Naive thymus-derived CD4-positive, alpha-beta T cell (primary cell): ENCODE measurements at regions not wholly inside any gene's neighbourhood (a gene's known extent, or its start where the extent isn't known, plus 50 kb on each side); places are given as distances from the start of the nearest gene placed in this dataset.

Experiments
- ATAC-seq: fragments of 150-1000 bp; cut with Tn5 transposase; 2 replicates; pipeline ENCODE4 v1.10.0; 2021; ENCODE audit warnings: mild to moderate bottlenecking, moderate library complexity
- CTCF ChIA-PET: fragments of 350-600 bp; sonication (Branson Sonifier 250); formaldehyde crosslinking; loops from one replicate; lab custom pipeline; 2021; ENCODE audit warnings: antibody characterized with exemption; lab: Charles Lee
- POLR2A ChIA-PET: fragments of 350-600 bp; sonication (Branson Sonifier 250); formaldehyde crosslinking; loops from one replicate; lab custom pipeline; 2021; ENCODE audit warnings: antibody characterized with exemption, inconsistent platforms; lab: Charles Lee
- DNase-seq, 9 donors: peaks; one replicate each; pipeline versions ENCODE4 v3.0.0 to v3.0.0-alpha.2; 2020 to 2022; ENCODE audit warnings: mixed read lengths in 1 of 9
- H3K27ac ChIP-seq: one replicate; pipeline ENCODE4 v1.7.0; 2013; ENCODE audit warnings: mild to moderate bottlenecking, low read depth, low read length, moderate library complexity
- H3K27me3 ChIP-seq, 2 donors: one replicate each; pipeline ENCODE4 v1.7.0; 2013; ENCODE audit warnings: low read length in 2 of 2, mild to moderate bottlenecking in 2 of 2, moderate library complexity in 2 of 2; ENCODE audit not compliant: control insufficient read depth in 2 of 2, insufficient read depth in 2 of 2
- H3K36me3 ChIP-seq, 3 experiments: 1 replicate in 2 of 3; 2 replicates in 1 of 3; pipeline ENCODE4 v1.7.0; 2013; ENCODE audit warnings: low read length in 3 of 3, mild to moderate bottlenecking in 3 of 3, moderate library complexity in 1 of 3; ENCODE audit not compliant: insufficient read depth in 3 of 3, control insufficient read depth in 2 of 3
- H3K4me1 ChIP-seq, 2 donors: one replicate each; pipeline ENCODE4 v1.7.0; 2013; ENCODE audit warnings: low read length in 2 of 2, mild to moderate bottlenecking in 2 of 2, moderate library complexity in 1 of 2; ENCODE audit not compliant: control insufficient read depth in 2 of 2, insufficient read depth in 2 of 2
- H3K4me3 ChIP-seq: 2 replicates; pipeline ENCODE4 v1.7.0; 2013; ENCODE audit warnings: mild to moderate bottlenecking, low read length
- H3K9me3 ChIP-seq, 3 experiments: 1 replicate in 2 of 3; 2 replicates in 1 of 3; pipeline ENCODE4 v1.7.0; 2013; ENCODE audit warnings: low read length in 3 of 3; ENCODE audit not compliant: control insufficient read depth in 2 of 3
- H3K27ac Mint-ChIP-seq, 9 donors: one replicate each; pipeline ENCODE4 v1.8.0; 2020 to 2022; ENCODE audit warnings: mixed read lengths in 9 of 9, mild to moderate bottlenecking in 8 of 9, moderate library complexity in 5 of 9, inconsistent platforms in 2 of 9
- H3K27me3 Mint-ChIP-seq, 5 donors: one replicate each; pipeline ENCODE4 v1.8.0; 2021 to 2022; ENCODE audit warnings: mixed read lengths in 5 of 5, mild to moderate bottlenecking in 1 of 5
- H3K36me3 Mint-ChIP-seq, 5 donors: one replicate each; pipeline ENCODE4 v1.8.0; 2020 to 2022; ENCODE audit warnings: mixed read lengths in 5 of 5, mild to moderate bottlenecking in 3 of 5, inconsistent platforms in 1 of 5
- H3K4me1 Mint-ChIP-seq, 7 donors: one replicate each; pipeline ENCODE4 v1.8.0; 2020 to 2022; ENCODE audit warnings: mixed read lengths in 7 of 7, mild to moderate bottlenecking in 3 of 7, inconsistent platforms in 1 of 7
- H3K4me3 Mint-ChIP-seq, 10 donors: one replicate each; pipeline ENCODE4 v1.8.0; 2020 to 2022; ENCODE audit warnings: mild to moderate bottlenecking in 10 of 10, mixed read lengths in 10 of 10, moderate library complexity in 6 of 10, inconsistent platforms in 2 of 10
- H3K9me3 Mint-ChIP-seq, 11 donors: one replicate each; pipeline ENCODE4 v1.8.0; 2020 to 2022; ENCODE audit warnings: mixed read lengths in 11 of 11, mild to moderate bottlenecking in 4 of 11, inconsistent platforms in 1 of 11, moderate library complexity in 1 of 11
- intact Hi-C, 2 donors: fragments of 100-400 bp; cut with micrococcal nuclease; formaldehyde crosslinking; loops; one replicate each; pipeline ENCODE4 v1.15.1; 2023

DNA sequence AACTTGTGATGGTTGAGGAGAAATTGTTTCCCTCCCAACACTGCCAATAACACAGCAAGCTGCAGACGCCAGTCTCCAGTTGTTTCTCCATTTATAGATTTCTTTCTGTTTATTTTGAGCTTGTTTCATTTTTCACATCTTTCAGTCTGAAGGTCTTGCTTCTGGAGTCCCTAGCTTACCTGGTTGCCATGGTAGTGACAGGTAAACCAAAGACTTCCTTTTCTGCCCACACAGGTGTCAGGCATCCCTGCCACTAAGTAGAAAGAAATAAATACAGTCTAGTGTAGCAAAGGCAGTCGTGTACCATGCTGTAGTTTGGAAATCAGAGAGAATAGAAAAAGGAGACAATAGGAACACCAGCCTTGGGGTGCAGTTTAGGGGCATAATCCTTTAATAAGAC, 82.8 kb downstream of the MARCHF4 start:
- no peaks in the 10 kb centered on the region for H3K36me3 Mint-ChIP-seq
- Histone ChIP-seq H3K4me1 (no peaks in the 10 kb centered on the region), H3K27ac (no peak overlapping the region), H3K36me3 (no peaks in the 10 kb centered on the region), H3K27me3 (no peaks in the 10 kb centered on the region), H3K9me3 (no peaks in the 10 kb centered on the region), H3K4me3 (no peak overlapping the region)
- ChIA-PET POLR2A (no interaction called here), CTCF (no interaction called here)
- peaks cover 0 to 2% (median 0%) of the 10 kb centered on the region in 11 donors for H3K9me3 Mint-ChIP-seq
- H3K4me1 Mint-ChIP-seq = peaks cover 0 to 17% (median 8%) of the 10 kb centered on the region in 7 donors
- ATAC-seq = no peak
- H3K27me3 Mint-ChIP-seq = no peaks in the 10 kb centered on the region
- no peak overlapping the region for H3K27ac Mint-ChIP-seq
- intact Hi-C loops = no loop called here
- no peak for DNase-seq
- no peak overlapping the region for H3K4me3 Mint-ChIP-seq

DNA sequence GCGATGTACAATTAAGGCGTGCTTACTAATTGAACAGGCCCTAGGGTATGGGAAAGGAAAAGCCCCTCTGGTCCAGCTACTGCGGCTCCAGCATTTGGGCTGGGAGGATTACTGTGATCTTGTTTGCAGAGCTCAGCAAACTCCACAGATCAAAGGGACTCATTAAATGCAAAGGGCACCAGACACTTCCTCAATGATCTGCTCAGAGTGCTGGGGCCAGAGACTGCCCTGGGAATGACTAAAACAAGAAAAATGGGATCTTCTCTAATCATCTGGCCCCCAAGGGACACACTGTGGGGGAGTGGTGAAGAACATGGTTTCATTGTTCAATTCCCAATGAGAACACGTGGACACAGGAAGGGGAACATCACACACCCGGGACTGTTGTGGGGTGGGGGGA, 85.0 kb downstream of the MARCHF4 start:
- Histone ChIP-seq H3K27ac (no peak overlapping the region), H3K4me3 (no peak overlapping the region), H3K4me1 (no peaks in the 10 kb centered on the region), H3K27me3 (no peaks in the 10 kb centered on the region), H3K9me3 (no peaks in the 10 kb centered on the region), H3K36me3 (no peaks in the 10 kb centered on the region)
- ATAC-seq (no peak), DNase-seq (no peak)
- ChIA-PET CTCF (no interaction called here), POLR2A (interaction anchor here (0.6 kb wide), 1 partner anchor 27 kb away, joined by 4 read pairs; no protein-coding TSS in a partner anchor)
- no peak overlapping the region for H3K27ac Mint-ChIP-seq
- H3K36me3 Mint-ChIP-seq = no peaks in the 10 kb centered on the region
- no peak overlapping the region for H3K4me3 Mint-ChIP-seq
- peaks cover 0 to 17% (median 11%) of the 10 kb centered on the region in 7 donors for H3K4me1 Mint-ChIP-seq
- H3K27me3 Mint-ChIP-seq = no peaks in the 10 kb centered on the region
- intact Hi-C loops = no loop called here
- H3K9me3 Mint-ChIP-seq = peaks cover 0 to 2% (median 0%) of the 10 kb centered on the region in 11 donors

DNA sequence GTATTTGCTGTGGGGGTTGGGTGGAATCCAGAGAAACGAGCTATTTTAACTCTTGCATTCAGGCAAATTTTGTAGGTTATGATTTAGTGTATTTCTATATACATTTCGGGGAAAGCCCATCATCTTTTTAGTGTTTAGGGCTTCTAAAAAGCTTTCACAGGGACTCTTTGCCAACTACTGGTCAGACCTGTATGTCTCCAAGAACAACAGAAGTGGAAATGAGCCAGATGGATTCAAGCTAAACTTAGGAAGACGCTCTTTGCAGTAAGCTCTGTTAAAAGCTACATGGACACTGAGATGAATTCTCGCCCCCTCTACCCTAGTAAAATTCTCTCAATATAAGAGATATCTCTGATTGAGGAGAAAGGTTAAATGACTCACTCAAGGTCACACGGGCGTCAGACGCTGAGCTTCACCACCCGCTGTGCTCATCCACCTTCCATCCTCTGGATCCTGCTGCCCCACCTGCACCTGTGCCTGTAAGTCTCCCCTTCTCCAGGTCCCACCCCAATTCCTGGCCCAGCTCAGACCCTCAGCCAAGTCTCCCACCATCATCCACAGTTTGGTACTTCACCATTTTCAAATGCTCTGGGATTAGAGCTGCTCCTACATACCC, 85.6 kb downstream of the MARCHF4 start:
- ChIA-PET POLR2A (interaction anchor here (0.5 to 0.6 kb wide), 2 partner anchors 28 to 1800 kb away, joined by 3 to 4 read pairs; no protein-coding TSS in a partner anchor), CTCF (interaction anchor here (0.7 kb wide), 1 partner anchor 84 kb away, joined by 4 read pairs; no protein-coding TSS in a partner anchor)
- Mint-ChIP-seq H3K27me3 (no peaks in the 10 kb centered on the region), H3K4me1 (peaks cover 0 to 17% (median 11%) of the 10 kb centered on the region in 7 donors), H3K9me3 (peaks cover 0 to 2% (median 0%) of the 10 kb centered on the region in 11 donors), H3K4me3 (no peak overlapping the region), H3K27ac (no peak overlapping the region), H3K36me3 (no peaks in the 10 kb centered on the region)
- DNase-seq (no peak), ATAC-seq (no peak)
- H3K9me3 ChIP-seq = no peaks in the 10 kb centered on the region
- H3K27ac ChIP-seq = no peak overlapping the region
- no peaks in the 10 kb centered on the region for H3K36me3 ChIP-seq
- no peaks in the 10 kb centered on the region for H3K27me3 ChIP-seq
- intact Hi-C loops = no loop called here
- no peaks in the 10 kb centered on the region for H3K4me1 ChIP-seq
- no peak overlapping the region for H3K4me3 ChIP-seq

DNA sequence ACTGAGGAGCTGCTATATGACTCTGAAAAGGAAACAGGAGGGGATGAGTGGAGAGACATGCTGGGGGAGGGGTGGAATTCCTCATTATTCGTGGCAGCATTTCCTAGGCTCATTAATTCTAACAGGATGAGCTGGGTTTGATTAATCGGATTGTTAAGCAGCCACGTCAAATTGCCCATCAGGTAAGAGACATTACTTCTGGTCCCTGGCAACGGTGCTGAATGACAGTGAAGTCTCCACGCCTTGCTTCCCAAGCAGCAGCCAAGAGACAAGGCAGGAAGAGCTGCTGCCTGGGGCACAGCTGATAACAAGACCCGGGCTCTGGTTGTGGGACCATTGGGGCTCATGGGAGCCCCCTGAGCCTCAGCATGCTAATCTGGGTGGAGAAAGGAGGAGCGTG, 86.6 kb downstream of the MARCHF4 start:
- CTCF ChIA-PET = no interaction called here
- H3K4me3 ChIP-seq = no peak overlapping the region

DNA sequence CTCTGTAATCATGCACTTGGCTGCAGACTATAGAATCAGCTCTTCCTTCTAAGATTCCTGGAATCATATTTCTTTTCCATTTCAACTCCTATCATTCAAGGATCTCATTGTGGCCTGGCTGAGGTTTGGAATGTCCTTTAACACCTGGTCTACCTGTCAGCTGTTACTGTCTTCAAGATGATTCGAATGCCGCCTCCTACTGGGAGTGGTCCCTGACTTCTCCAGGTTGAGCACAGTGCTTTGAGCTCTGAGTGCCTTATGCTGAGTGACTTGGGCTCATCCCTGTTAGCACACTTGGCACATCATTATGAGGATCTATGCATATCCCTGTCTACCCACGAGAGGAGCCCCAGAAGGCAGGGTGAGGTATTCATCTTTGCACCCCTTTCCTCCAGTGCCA, 87.6 kb downstream of the MARCHF4 start:
- no peaks in the 10 kb centered on the region for H3K36me3 Mint-ChIP-seq
- H3K4me1 Mint-ChIP-seq = peaks cover 0 to 17% (median 11%) of the 10 kb centered on the region in 7 donors
- ChIA-PET POLR2A (no interaction called here), CTCF (no interaction called here)
- ATAC-seq = no peak
- no peaks in the 10 kb centered on the region for H3K4me1 ChIP-seq
- H3K27ac ChIP-seq = no peak overlapping the region
- no peak for DNase-seq
- no peak overlapping the region for H3K4me3 Mint-ChIP-seq
- peaks cover 0 to 2% (median 0%) of the 10 kb centered on the region in 11 donors for H3K9me3 Mint-ChIP-seq
- H3K9me3 ChIP-seq = no peaks in the 10 kb centered on the region
- H3K36me3 ChIP-seq = no peaks in the 10 kb centered on the region
- no peaks in the 10 kb centered on the region for H3K27me3 Mint-ChIP-seq
- H3K27ac Mint-ChIP-seq = no peak overlapping the region
- no peak overlapping the region for H3K4me3 ChIP-seq
- H3K27me3 ChIP-seq = no peaks in the 10 kb centered on the region
- intact Hi-C loops = no loop called here

More for the DNA sequence above, 86.6 kb downstream of the MARCHF4 start:
- Histone ChIP-seq H3K36me3 (no peaks in the 10 kb centered on the region), H3K27ac (no peak overlapping the region), H3K4me1 (no peaks in the 10 kb centered on the region), H3K9me3 (no peaks in the 10 kb centered on the region), H3K27me3 (no peaks in the 10 kb centered on the region)
- no peak for DNase-seq
- POLR2A ChIA-PET = no interaction called here
- Mint-ChIP-seq H3K36me3 (no peaks in the 10 kb centered on the region), H3K4me3 (no peak overlapping the region), H3K9me3 (peaks cover 0 to 2% (median 0%) of the 10 kb centered on the region in 11 donors), H3K4me1 (peaks cover 0 to 17% (median 11%) of the 10 kb centered on the region in 7 donors), H3K27ac (peak overlapping the region in 1 of 9 donors; percentile 71), H3K27me3 (no peaks in the 10 kb centered on the region)
- intact Hi-C loops = no loop called here
- no peak for ATAC-seq

DNA sequence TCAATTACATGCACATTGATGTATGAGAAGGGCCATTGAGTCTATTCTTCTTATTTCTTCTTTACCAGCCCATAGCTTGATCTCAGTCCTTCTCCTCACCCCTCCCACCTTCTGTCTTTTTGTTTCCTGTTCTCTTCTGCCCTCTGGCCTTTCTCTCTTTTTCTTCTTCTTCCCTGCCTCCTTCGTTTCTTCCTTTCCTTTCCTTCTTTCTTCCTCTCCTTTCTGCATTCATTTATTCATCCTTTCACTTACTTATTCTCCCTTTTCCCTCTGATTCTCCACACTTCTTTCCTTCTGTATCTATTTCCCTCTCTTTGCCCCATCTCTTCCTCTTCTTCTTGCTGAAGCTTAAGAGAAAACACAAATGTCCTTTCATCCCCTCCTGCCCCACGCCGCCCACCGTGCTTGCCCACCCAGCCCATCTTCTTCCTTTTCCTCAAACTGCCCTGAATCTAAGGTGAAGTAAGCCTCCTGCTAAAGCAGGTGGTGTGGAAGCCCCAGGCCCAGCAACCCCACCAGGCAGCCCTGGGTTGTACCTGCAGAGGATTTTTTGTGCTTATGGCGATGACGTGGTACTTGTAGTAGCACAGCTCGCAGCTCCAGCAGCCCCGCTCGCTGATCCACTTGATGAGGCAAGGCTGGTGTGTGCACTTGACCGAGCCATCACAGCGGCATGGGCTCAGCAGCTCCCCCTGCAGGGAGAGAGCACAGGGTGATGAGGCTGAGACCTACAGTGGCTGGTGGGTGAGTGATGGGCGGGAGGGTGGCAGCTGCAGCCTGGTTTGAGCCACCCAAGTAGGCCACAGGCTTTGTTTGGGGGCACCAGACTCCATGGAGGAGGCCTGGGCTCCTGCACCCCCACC, 89.0 kb downstream of the MARCHF4 start:
- Histone ChIP-seq H3K27me3 (no peaks in the 10 kb centered on the region), H3K4me3 (no peak overlapping the region), H3K27ac (no peak overlapping the region), H3K4me1 (no peaks in the 10 kb centered on the region), H3K9me3 (no peaks in the 10 kb centered on the region), H3K36me3 (no peaks in the 10 kb centered on the region)
- ChIA-PET POLR2A (no interaction called here), CTCF (no interaction called here)
- intact Hi-C loops = no loop called here
- H3K36me3 Mint-ChIP-seq = no peaks in the 10 kb centered on the region
- ATAC-seq = no peak
- H3K4me3 Mint-ChIP-seq = no peak overlapping the region
- DNase-seq = peak in 1 of 9 donors; percentile 33
- peaks cover 0 to 17% (median 11%) of the 10 kb centered on the region in 7 donors for H3K4me1 Mint-ChIP-seq
- H3K9me3 Mint-ChIP-seq = peaks cover 0 to 2% (median 0%) of the 10 kb centered on the region in 11 donors
- H3K27me3 Mint-ChIP-seq = no peaks in the 10 kb centered on the region
- peak overlapping the region in 1 of 9 donors; percentile 26 for H3K27ac Mint-ChIP-seq
